ENCODE measurements at regions not wholly inside any gene's neighbourhood (a gene's known extent, or its start where the extent isn't known, plus 50 kb on each side); places are given as distances from the start of the nearest gene placed in this dataset.

- DNase-seq (ENCODE audit: low spot score), result no peak
Measured at GRCh38 chr22:48091060-48091650, 1328.7 kb downstream of the TBC1D22A start.

GRCh38 chr22:48090332-48090672 is 1327.9 kb downstream of the TBC1D22A start:
- DNase-seq (ENCODE audit: low spot score), result no peak

- DNase-seq (ENCODE audit: low spot score), result peak; percentile 29
Measured at GRCh38 chr22:48089601-48090331, 1327.3 kb downstream of the TBC1D22A start.

GRCh38 chr22:48088926-48089536 is 1326.6 kb downstream of the TBC1D22A start:
- no peak for DNase-seq (ENCODE audit: low spot score)

GRCh38 chr22:48088251-48088650 is 1325.8 kb downstream of the TBC1D22A start:
- no peak for DNase-seq (ENCODE audit: low spot score)

- DNase-seq (ENCODE audit: low spot score), result no peak
Measured at GRCh38 chr22:48085901-48086645, 1323.6 kb downstream of the TBC1D22A start.

- DNase-seq (ENCODE audit: low spot score), result no peak
Measured at GRCh38 chr22:48084729-48085050, 1322.2 kb downstream of the TBC1D22A start.

- DNase-seq (ENCODE audit: low spot score), result peak; percentile 60
Measured at GRCh38 chr22:48084041-48084728, 1321.7 kb downstream of the TBC1D22A start.

GRCh38 chr22:48083502-48083901 is 1321.1 kb downstream of the TBC1D22A start:
- no peak for DNase-seq (ENCODE audit: low spot score)

GRCh38 chr22:48082284-48082683 is 1319.8 kb downstream of the TBC1D22A start:
- DNase-seq (ENCODE audit: low spot score), result no peak

GRCh38 chr22:48081281-48081680 is 1318.8 kb downstream of the TBC1D22A start:
- DNase-seq (ENCODE audit: low spot score), result no peak

GRCh38 chr22:48080316-48081165 is 1318.1 kb downstream of the TBC1D22A start:
- DNase-seq (ENCODE audit: low spot score), result no peak

- no peak for DNase-seq (ENCODE audit: low spot score)
Measured at GRCh38 chr22:48079505-48080290, 1317.2 kb downstream of the TBC1D22A start.

- no peak for DNase-seq (ENCODE audit: low spot score)
Measured at GRCh38 chr22:48078825-48079224, 1316.4 kb downstream of the TBC1D22A start.

GRCh38 chr22:48077699-48078098 is 1315.2 kb downstream of the TBC1D22A start:
- no peak for DNase-seq (ENCODE audit: low spot score)

GRCh38 chr22:48076008-48076407 is 1313.6 kb downstream of the TBC1D22A start:
- DNase-seq (ENCODE audit: low spot score), result no peak

- no peak for DNase-seq (ENCODE audit: low spot score)
Measured at GRCh38 chr22:48075604-48076003, 1313.2 kb downstream of the TBC1D22A start.

- no peak for DNase-seq (ENCODE audit: low spot score)
Measured at GRCh38 chr22:48072777-48073176, 1310.3 kb downstream of the TBC1D22A start.

- DNase-seq (ENCODE audit: low spot score), result no peak
Measured at GRCh38 chr22:48071828-48072227, 1309.4 kb downstream of the TBC1D22A start.

GRCh38 chr22:48071305-48071704 is 1308.9 kb downstream of the TBC1D22A start:
- DNase-seq (ENCODE audit: low spot score), result no peak

- no peak for DNase-seq (ENCODE audit: low spot score)
Measured at GRCh38 chr22:48070760-48071159, 1308.3 kb downstream of the TBC1D22A start.

All from SW480 (cell line).